Posterior cingulate gyrus (tissue), 11 donors: ENCODE measurements at regions not wholly inside any gene's neighbourhood (a gene's known extent, or its start where the extent isn't known, plus 50 kb on each side); places are given as distances from the start of the nearest gene placed in this dataset.
"Not testable (repeated sequence)": the region's sequence is repeated elsewhere in the genome, so short reads cannot be mapped to it uniquely, and the experiment has no call there.

ENCODE experiments used
- DNase-seq, 10 donors: peaks; one replicate each; pipeline versions ENCODE4 v3.0.0 to v3.0.0-alpha.2; 2020 to 2021; ENCODE audit warnings: mixed read lengths in 3 of 10
- intact Hi-C: fragments of 100-400 bp; cut with DNase I; formaldehyde crosslinking; loops from one replicate; pipeline ENCODE4 v1.15.1; 2023

- DNase-seq, result no peak
- intact Hi-C loops, result no loop called here
Observed at GRCh38 chr16:13611596-13611995, 308.4 kb upstream of the ERCC4 start.

- DNase-seq, result no peak
- intact Hi-C loops, result no loop called here
Observed at GRCh38 chr16:13612623-13613022, 307.3 kb upstream of the ERCC4 start.

DNA sequence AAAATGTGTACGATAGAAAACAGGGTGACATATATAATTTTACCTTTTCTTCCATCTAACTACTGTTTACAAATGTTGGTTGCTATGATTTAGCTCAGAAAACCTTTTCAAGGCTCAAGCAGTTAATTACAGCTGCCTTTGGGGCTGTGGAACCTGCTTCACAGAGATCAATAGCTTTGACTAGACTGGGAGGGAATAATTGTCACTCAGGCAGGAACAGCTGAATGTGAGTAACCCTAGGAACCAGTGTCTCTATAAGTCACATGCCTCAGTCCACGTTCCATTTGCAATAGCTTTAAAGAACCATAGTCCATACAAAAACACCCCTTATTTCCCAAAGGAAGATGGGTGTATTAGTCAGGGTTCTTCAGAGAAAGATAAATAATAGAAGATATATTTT is 306.8 kb upstream of the ERCC4 start:
- no peak for DNase-seq
- intact Hi-C loops, result no loop called here

DNA sequence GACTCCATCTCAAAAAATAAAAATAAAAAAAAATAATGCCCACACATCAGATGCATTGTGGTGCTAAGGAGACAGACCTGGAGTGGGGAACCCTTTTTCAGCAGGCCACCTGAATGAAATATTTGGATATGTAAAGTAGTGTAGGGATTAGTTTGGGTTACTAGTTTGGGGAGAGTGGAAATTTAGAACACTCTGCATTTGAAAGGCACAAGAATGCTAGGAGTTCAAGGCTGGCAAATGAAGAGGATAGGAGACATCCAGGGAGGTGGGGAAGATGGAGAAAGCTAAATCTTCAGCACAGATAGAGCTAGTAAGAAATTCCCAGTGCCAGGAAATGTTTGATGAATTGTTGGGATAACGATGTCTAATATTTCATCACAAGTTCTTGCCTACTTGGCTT is 298.3 kb upstream of the ERCC4 start:
- no peak for DNase-seq
- intact Hi-C loops, result no loop called here

- no peak for DNase-seq
- intact Hi-C loops, result no loop called here
Observed at GRCh38 chr16:13628156-13628555, 291.8 kb upstream of the ERCC4 start.

GRCh38 chr16:13629704-13630103 is 290.2 kb upstream of the ERCC4 start:
- intact Hi-C loops, result no loop called here
- DNase-seq, result no peak

- no peak for DNase-seq
- intact Hi-C loops, result no loop called here
Observed at GRCh38 chr16:13630374-13630773, 289.6 kb upstream of the ERCC4 start.

GRCh38 chr16:13631213-13631767 is 288.7 kb upstream of the ERCC4 start:
- intact Hi-C loops, result no loop called here
- DNase-seq, result no peak

DNA sequence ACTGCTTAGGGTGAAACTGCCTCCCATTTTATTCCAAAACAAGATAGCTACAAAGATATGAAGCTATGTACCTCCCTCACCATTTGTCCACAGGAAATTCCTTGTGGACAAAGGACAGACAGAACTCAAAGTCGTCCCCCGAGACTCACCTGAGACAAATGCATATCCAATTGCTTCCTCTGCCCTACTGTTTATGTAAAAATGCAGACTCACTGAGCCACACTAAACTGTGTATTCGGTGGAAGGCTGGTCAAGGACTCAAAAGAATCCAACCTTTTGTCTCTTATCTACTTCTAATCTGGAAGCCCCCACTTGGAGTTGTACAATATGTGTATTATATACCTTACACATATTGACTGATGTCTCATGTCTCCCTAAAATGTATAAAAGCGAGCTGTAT is 288.0 kb upstream of the ERCC4 start:
- DNase-seq, result no peak
- intact Hi-C loops, result no loop called here

GRCh38 chr16:13632504-13632903 is 287.4 kb upstream of the ERCC4 start:
- intact Hi-C loops, DNase-seq: not testable (repeated sequence)

- intact Hi-C loops, result no loop called here
- no peak for DNase-seq
Observed at GRCh38 chr16:13633391-13633861, 286.5 kb upstream of the ERCC4 start.

GRCh38 chr16:13634253-13634652 is 285.7 kb upstream of the ERCC4 start:
- no peak for DNase-seq
- intact Hi-C loops, result no loop called here

GRCh38 chr16:13634959-13635358 is 285.0 kb upstream of the ERCC4 start:
- DNase-seq, result no peak
- intact Hi-C loops, result no loop called here

- no peak for DNase-seq
- intact Hi-C loops, result no loop called here
Observed at GRCh38 chr16:13638218-13638617, 281.7 kb upstream of the ERCC4 start.

DNA sequence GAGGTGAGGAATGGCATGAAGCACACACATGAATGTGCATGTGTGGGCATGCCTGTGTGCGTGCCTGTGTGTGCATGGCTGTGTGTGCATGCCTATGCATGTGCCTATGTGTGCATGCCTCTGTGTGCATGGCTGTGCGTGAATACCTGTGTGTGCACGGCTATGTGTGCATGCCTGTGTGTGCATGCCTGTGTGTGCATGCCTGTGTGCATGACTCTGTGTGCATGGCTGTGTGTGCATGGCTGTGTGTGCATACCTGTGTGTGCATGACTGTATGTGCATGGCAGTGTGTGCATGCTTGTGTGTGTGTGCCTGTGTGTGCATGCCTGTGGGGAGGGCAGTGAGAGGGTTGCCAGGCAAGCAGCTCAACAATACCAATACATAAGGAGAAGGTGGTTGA is 276.5 kb upstream of the ERCC4 start:
- DNase-seq, result no peak
- intact Hi-C loops, result no loop called here

DNA sequence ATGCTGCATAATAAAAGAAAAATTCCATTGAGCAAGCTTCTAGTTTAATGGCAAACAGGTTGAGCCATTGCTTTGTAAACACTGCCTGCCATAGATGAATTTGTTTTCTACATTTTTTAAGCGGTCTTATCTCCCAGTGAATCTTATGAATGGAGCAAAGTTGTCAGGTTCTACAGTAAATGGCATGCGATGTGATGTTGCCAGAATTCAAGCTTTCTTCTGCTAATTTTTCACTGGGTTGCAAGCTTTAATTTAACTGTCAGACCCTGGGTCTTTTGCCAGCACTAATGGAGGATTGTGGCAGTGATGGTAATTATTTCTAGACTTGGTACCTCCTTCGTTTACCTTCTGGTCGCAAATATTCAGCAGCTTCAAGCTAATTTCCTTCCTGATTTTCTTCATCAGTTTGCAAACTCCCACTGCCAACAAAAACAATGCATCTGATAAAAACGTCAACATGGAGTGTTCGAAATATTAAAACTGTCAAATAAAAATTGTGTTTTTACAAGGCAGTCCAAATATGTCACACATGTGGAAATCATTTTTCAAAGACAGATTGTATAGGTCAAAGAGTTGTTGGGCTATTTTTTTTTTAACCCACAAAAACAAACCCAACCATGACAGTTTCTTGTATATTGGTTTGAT is 274.2 kb upstream of the ERCC4 start:
- DNase-seq, result no peak
- intact Hi-C loops, result no loop called here

DNA sequence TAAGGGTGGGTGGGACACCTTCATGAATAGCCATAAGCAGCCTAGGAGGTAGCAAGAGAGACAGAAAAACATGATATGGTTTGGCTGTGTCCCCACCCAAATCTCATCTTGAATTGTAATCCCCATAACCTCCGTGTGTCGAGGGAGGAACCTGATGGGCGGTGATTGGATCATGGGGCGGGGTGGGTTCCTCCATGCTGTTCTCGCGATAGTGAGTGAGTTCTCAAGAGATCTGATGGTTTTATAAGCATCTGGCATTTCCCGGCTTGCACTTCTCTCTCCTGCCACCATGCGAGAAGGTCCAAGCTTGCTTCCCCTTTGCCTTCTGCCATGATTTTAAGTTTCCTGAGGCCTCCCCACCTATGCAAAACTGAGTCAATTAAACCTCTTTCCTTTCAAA is 259.1 kb upstream of the ERCC4 start:
- intact Hi-C loops, result no loop called here
- DNase-seq, result no peak

DNA sequence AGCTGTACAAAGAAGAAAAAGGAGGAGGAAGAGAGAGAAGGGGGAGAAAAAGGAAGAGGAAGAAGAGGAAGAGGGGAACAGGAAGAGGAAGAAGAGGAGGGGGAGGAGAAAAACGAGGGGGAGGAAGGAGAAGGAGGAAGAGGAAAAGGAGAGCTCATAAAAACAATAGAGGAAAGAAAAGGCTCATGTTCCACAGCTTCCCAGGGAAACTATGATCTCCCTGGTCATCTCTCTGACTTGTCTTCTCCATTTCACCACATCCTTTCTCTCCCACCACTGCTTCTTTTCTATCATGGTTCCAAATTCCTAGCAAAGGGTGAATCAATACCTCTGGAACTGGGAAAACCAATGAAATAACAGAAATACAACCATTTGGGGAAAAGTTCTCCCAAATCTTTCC is 254.1 kb upstream of the ERCC4 start:
- intact Hi-C loops, result no loop called here
- no peak for DNase-seq

DNA sequence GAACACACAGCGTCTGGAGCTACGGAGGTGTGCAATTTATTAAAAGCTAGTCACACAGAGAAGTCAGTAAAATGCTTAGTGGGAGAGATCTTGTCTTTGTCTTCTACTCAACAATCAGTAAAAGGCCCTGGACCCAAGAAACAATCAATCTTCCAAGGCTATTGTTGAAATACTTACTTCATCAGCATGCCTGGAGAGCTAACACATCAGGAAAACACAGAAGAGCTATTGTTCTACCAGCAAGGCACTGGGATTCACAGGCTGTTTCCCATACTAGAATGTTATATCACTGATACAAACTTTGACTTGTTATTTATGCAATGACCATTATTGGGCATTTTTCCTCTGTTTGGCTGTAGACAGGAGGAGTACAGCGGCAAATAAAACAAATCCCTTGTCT is 247.8 kb upstream of the ERCC4 start:
- intact Hi-C loops, result no loop called here
- no peak for DNase-seq

DNA sequence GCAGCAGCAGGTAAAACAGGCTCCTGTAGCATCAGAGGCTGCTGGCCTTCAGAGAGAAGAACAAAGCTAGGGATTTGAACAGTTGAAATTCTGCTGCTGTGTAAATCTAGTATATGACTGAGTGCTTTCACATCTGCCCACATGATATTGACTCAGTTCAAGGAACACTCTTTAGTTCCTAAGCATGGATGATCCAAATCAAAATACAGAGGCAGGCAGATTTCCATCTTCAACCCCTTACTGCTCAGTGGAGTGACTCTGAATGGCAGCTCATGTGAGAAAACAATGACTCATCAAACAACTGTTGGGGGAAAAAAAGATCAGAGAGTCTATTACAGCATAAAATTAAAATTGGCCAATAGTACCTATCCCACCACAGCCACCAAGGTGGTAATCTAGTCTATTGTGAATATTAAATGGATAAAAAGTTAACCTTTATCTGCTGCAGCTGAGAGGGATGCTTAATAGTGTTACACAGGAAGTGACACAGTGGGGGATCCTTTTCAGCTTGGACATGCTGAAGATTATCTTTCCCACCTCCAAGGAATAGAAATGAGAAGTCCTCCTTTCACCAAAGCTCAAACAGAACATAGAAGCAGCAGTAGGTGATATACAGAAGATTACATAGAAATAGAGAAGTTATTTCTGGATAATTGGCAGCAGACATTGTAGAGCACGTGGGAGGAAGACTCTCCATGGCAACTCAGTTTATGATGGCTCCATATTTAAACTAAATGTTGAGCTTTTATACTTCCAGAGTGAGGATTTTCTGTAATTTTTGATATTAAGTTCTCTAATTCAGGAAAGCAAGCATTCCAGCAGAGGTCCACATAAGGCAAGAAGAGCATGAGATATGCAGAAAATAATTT is 239.7 kb upstream of the ERCC4 start:
- intact Hi-C loops, result no loop called here
- DNase-seq, result no peak

DNA sequence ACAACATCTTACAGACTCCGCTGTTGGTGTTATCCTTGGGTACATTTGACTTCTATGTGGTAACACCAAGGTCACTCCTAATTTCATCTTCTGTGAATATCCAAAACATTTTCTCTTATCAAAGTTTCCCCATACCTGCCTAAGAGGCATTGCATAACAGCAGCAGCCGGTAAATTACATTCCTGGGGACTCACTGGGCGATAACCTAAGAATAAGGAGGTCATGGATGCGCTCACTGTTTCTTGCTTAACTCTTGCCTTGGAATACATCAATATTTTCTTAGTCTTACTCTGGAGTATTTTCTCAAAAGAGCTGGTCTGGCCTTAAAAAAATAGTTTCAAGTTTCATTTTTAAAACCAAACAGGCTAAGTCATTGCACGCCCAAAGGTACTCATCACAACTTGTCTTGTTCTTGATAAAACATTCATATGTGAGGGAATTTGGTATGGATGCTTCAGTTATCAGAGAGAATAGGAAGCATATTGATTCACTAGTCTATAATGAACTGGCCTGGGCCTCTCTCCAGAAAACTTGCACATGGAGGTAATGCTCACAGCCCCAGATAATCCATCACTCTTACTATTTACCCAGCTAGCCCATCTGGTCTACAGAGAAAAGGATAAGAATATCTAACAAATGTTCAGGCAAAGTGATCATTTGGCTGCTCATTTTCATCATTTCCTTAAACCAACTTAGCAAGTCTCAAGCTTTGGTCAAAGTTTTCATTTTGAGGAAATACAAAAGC is 235.0 kb upstream of the ERCC4 start:
- intact Hi-C loops, result no loop called here
- no peak for DNase-seq
